HG03521 (cell line): ENCODE measurements at regions not wholly inside any gene's neighbourhood (a gene's known extent, or its start where the extent isn't known, plus 50 kb on each side); places are given as distances from the start of the nearest gene placed in this dataset.

Experiments used
- ATAC-seq: cut with Tn5 transposase; IDR thresholded peaks from one replicate; pipeline ENCODE4 v1.9.1; 2021; ENCODE audit warnings: mild to moderate bottlenecking, moderate library complexity; ENCODE audit not compliant: unreplicated experiment

GRCh38 chr12:4108803-4109345 is 164.7 kb upstream of the CCND2 start:
- ATAC-seq = no peak

- ATAC-seq = no peak
These were observed 165.5 kb upstream of the CCND2 start for GRCh38 chr12:4107911-4108697.

- ATAC-seq = peak; percentile 86
These were observed 166.1 kb upstream of the CCND2 start for GRCh38 chr12:4107436-4107878.

- no peak for ATAC-seq
These were observed 166.9 kb upstream of the CCND2 start for GRCh38 chr12:4106621-4107020.

GRCh38 chr12:4104722-4105244 is 168.8 kb upstream of the CCND2 start:
- ATAC-seq = no peak

- no peak for ATAC-seq
These were observed 174.3 kb upstream of the CCND2 start for GRCh38 chr12:4099276-4099675.

- no peak for ATAC-seq
These were observed 182.4 kb upstream of the CCND2 start for GRCh38 chr12:4091016-4091743.

GRCh38 chr12:4089956-4090355 is 183.6 kb upstream of the CCND2 start:
- ATAC-seq = no peak

- ATAC-seq = no peak
These were observed 184.4 kb upstream of the CCND2 start for GRCh38 chr12:4089121-4089606.

GRCh38 chr12:4088451-4088850 is 185.1 kb upstream of the CCND2 start:
- no peak for ATAC-seq

GRCh38 chr12:4086481-4086880 is 187.1 kb upstream of the CCND2 start:
- no peak for ATAC-seq

- ATAC-seq = no peak
These were observed 189.0 kb upstream of the CCND2 start for GRCh38 chr12:4084573-4084972.

GRCh38 chr12:4082809-4083403 is 190.7 kb upstream of the CCND2 start:
- no peak for ATAC-seq

GRCh38 chr12:4080213-4080612 is 193.3 kb upstream of the CCND2 start:
- ATAC-seq = no peak

- no peak for ATAC-seq
These were observed 199.4 kb upstream of the CCND2 start for GRCh38 chr12:4074129-4074528.

- no peak for ATAC-seq
These were observed 196.4 kb upstream of the PARP11 start for GRCh38 chr12:4069670-4070010.

- no peak for ATAC-seq
These were observed 195.9 kb upstream of the PARP11 start for GRCh38 chr12:4068981-4069669.

- ATAC-seq = no peak
These were observed 190.8 kb upstream of the PARP11 start for GRCh38 chr12:4064008-4064407.

GRCh38 chr12:4059898-4060568 is 186.8 kb upstream of the PARP11 start:
- no peak for ATAC-seq
